NCI-H1694 (cell line): ENCODE measurements at regions not wholly inside any gene's neighbourhood (a gene's known extent, or its start where the extent isn't known, plus 50 kb on each side); places are given as distances from the start of the nearest gene placed in this dataset.

Experiments
- DNase-seq: peaks from one replicate; lab custom pipeline; 2025; lab: John Stamatoyannopoulos, UW

GRCh38 chr5:166961028-166961427 lies 1330.4 kb upstream of the WWC1 start:
- DNase-seq = no peak

- no peak for DNase-seq
Observed at GRCh38 chr5:166961913-166962312, 1329.5 kb upstream of the WWC1 start.

- DNase-seq = no peak
Observed at GRCh38 chr5:166962461-166962860, 1329.0 kb upstream of the WWC1 start.

GRCh38 chr5:166963596-166963995 lies 1327.8 kb upstream of the WWC1 start:
- no peak for DNase-seq

- DNase-seq = no peak
Observed at GRCh38 chr5:166977911-166978422, 1313.5 kb upstream of the WWC1 start.

- DNase-seq = no peak
Observed at GRCh38 chr5:166979307-166979895, 1312.0 kb upstream of the WWC1 start.

DNA sequence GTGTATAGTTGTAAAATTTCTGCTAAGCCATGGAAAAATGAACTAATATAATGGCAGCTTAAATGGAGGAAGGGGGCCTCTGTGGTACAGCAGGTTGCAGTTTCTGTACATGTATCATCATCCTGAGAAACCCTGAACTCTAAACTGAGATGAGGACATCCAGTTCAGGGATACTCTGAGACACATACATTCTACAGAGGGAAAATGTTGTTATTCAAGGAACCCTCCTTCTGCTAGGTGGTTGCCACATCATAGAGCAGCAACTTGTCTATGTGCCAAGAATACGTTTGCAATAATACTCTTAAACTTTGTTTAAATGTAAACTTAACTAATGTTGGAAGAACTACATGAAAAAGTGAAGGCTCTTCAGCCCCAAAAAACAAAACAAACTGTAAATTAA lies 1310.8 kb upstream of the WWC1 start:
- DNase-seq = no peak

DNA sequence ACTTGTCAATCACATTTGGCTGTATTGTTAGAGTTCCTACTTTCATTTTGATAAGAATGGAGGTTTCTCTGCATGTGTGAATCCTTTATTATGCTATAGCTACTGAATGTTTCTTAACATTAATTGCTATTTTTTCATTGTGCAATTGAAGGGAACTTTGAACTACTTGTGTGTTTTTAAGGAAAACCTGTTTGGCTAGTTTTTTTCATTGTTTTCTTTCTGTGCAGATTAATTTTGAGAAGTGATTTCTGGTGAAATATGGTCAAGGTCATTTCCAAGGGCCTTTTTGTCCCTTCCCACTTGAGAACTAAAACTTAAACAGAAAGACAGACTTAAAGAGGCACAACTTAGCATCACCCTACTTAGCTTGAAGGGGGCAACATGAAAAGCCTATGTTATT lies 1309.2 kb upstream of the WWC1 start:
- DNase-seq = no peak

DNA sequence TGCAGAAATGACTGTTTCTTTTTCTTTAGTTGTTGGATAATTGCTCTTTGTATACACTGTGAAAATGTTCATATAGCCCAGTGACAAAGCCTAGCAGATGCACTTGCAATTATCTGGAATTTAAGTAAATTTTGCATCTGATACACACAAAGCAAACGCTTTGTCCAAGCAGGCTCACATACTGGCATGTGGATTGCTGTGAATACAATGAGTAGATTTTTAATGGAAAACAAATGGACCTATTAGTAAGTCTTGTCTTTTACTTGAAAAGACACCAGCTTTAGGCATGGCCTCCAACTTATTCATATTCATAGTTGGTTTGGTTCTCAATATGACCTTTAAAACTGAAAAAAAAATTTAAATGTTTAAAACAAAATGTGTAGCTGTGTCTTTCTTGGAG lies 1299.8 kb upstream of the WWC1 start:
- DNase-seq = no peak

DNA sequence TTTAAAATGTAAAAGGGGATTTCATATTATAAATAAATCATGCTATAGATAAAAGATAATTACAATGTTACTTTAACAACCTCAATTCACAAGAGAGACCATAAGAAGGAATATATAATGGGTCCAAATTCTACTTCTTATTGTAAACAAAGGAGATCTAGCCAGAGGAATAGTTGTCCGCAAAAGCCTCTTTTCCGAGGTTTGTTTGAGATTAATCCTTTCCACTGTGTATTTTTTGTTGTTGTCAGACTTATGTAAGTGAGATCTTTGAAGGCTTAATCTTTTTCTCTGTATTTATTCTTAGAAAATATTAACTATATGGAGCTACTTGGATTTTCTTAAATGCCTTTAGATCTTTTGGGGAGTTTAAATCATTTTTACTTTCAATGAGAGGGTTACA lies 1299.3 kb upstream of the WWC1 start:
- DNase-seq = no peak

GRCh38 chr5:166992874-166993722 lies 1298.3 kb upstream of the WWC1 start:
- no peak for DNase-seq

GRCh38 chr5:166994226-166994625 lies 1297.2 kb upstream of the WWC1 start:
- DNase-seq = no peak

DNA sequence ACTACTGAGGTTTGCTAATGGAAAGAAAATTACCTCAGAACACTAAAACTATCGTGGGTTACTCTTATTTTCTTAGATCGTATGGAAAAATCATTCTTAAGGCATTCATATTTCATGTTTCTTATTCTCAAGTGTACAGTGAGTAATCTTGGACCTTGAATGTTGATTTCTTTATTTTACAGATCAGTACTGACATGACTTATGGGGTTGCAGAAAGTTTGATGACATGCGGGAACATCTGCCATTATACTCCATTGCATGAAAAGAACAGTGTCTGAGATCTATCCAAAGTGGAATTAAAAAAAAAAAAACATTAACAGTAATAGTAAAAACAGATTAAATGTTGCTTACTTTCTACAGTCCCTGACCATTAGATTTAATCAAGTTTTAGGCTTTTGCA lies 1290.2 kb upstream of the WWC1 start:
- DNase-seq = no peak

DNA sequence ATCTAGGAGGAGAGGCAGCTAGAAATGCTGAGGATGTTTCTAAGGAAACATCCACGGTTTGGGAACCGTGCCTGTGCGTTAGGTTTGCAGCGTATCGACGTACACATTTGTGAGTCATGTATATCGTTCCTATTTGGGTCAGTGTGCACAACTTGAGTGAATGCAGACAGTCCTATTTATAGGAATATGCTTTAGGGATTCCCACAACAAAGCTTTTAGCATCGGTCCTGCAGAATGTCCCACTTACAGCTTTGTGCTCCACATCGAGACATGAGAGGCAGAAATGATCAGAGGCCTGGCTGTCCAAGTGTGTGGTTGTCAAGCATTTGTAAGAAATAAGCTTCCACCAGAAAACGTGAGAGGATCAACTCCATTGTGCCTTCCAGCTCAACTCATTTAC lies 1282.7 kb upstream of the WWC1 start:
- no peak for DNase-seq

- no peak for DNase-seq
Observed at GRCh38 chr5:167011196-167011595, 1280.2 kb upstream of the WWC1 start.

- DNase-seq = no peak
Observed at GRCh38 chr5:167012123-167013034, 1279.1 kb upstream of the WWC1 start.

DNA sequence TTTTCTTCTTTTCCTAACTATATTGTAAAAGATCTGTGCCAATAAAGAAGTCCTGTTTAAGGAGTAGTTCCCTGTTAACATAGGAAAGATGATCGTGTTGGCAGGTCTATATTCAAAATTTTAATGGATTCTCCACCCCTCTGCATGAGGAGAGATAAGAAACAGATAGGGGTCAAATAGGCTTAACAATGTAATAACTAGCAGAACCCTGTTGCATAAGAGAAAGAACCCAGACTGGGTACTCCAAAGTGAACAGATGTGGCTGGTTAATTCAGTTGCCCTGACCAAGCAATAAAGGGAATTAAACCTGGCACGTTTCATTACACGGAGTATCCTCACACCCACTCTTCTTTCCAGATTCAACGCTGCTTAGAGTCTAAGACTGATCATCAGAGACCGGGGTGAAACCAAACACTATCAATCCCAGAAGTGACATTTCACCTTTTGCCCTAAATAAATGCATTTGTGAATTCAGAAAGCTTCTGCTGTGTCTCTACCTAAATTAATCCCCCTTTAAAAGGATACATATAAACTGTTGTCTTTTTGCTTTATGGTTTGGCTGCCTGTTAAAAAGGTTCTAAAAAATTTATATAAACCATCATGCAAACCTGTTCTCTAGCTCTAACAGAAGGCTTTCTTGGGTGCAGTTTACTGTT lies 1276.9 kb upstream of the WWC1 start:
- DNase-seq = no peak

GRCh38 chr5:167020418-167020817 lies 1271.0 kb upstream of the WWC1 start:
- no peak for DNase-seq

DNA sequence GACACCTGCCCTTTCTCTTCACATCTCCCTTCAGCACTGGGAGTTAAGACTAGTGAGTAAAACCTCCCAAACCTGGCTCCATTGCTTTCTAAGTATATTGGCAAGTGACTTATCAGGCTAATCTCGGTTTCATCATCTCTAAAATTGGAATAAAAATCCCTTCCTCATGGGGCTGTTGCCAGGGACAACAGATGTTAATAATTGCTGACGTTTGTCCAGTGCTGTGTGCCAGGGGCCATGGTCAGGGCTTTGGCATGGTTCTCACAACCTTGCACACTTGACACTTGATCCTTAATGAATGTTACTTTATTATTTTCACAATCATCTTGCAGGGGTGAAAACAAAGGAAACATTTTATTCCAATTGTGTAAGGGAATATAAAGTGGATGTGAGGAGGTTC lies 1262.0 kb upstream of the WWC1 start:
- no peak for DNase-seq

DNA sequence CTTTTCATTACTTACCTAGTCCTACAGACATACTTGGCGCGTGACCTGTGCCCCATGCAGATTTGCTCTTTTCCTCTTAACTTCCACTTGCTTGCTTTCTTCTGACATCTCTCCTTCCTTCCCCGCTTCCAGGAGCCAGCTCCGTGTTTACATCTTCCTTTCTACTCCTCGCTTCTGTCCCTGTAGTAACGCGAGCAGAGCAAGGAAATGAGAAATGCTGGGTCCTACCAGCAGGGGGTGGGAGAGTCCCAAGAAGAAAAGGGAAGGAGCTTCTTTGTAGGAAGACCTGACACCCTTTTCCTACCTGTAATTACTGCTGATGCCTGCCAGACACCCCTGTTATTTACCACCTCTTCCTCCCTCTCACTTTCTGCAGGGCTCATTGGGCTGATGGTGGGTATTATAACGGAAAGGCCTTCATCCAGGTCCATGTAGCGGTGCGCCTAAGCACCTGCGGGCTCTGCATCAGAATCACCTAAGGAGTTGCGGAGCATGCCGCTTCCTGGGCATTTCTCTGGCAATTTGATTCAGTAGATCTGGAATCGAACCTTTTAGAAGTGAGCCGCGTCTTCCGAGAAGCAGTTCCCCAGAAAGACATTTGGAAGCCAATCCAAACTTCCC lies 1260.8 kb upstream of the WWC1 start:
- DNase-seq = no peak

- no peak for DNase-seq
Observed at GRCh38 chr5:167036585-167036984, 1254.9 kb upstream of the WWC1 start.
